Ammon's horn (tissue), 1 donor: ENCODE measurements at regions not wholly inside any gene's neighbourhood (a gene's known extent, or its start where the extent isn't known, plus 50 kb on each side); places are given as distances from the start of the nearest gene placed in this dataset.
A peak's percentile ranks its signal among the peaks of the same experiment; 100 is the strongest.

Experiments used
- DNase-seq: peaks from one replicate; pipeline ENCODE4 v3.0.0-alpha.2; 2016; ENCODE audit warnings: low spot score

- no peak for DNase-seq
Observed at GRCh38 chr5:178808886-178809285, 50.9 kb upstream of the ZNF354B start.

GRCh38 chr5:178801021-178801420, 58.7 kb upstream of the ZNF354B start:
- no peak for DNase-seq

GRCh38 chr5:178797546-178798440, 62.0 kb upstream of the ZNF354B start:
- no peak for DNase-seq

- DNase-seq, result no peak
Observed at GRCh38 chr5:178797101-178797521, 62.6 kb upstream of the ZNF354B start.

GRCh38 chr5:178796165-178796945, 63.4 kb upstream of the ZNF354B start:
- no peak for DNase-seq

GRCh38 chr5:178794433-178794832, 64.0 kb upstream of the ZNF354A start:
- DNase-seq, result no peak

- DNase-seq, result no peak
Observed at GRCh38 chr5:178793696-178794095, 63.2 kb upstream of the ZNF354A start.

- DNase-seq, result no peak
Observed at GRCh38 chr5:178793151-178793550, 62.7 kb upstream of the ZNF354A start.

GRCh38 chr5:178791976-178792375, 61.5 kb upstream of the ZNF354A start:
- no peak for DNase-seq

- no peak for DNase-seq
Observed at GRCh38 chr5:178790371-178790770, 59.9 kb upstream of the ZNF354A start.

GRCh38 chr5:178788381-178789085, 58.1 kb upstream of the ZNF354A start:
- DNase-seq, result no peak

GRCh38 chr5:178787889-178788288, 57.4 kb upstream of the ZNF354A start:
- no peak for DNase-seq

GRCh38 chr5:178786859-178787499, 56.5 kb upstream of the ZNF354A start:
- no peak for DNase-seq

- no peak for DNase-seq
Observed at GRCh38 chr5:178786417-178786816, 56.0 kb upstream of the ZNF354A start.

GRCh38 chr5:178785999-178786398, 55.5 kb upstream of the ZNF354A start:
- DNase-seq, result no peak

- DNase-seq, result no peak
Observed at GRCh38 chr5:178784391-178784790, 53.9 kb upstream of the ZNF354A start.

GRCh38 chr5:178781936-178782335, 51.5 kb upstream of the ZNF354A start:
- DNase-seq, result no peak

GRCh38 chr5:178780581-178781498, 50.4 kb upstream of the ZNF354A start:
- DNase-seq, result peak; percentile 61
